OCI-LY7 (cell line): ENCODE measurements at regions not wholly inside any gene's neighbourhood (a gene's known extent, or its start where the extent isn't known, plus 50 kb on each side); places are given as distances from the start of the nearest gene placed in this dataset.

Experiments used
- BruUV-seq: library from RNA; stranded (reverse); fragments of 400-500 nt; replicated peaks from 2 replicates; lab custom pipeline; 2021; lab: Mats Ljungman, UMichigan
- CTCF ChIA-PET: fragments of 300-600 bp; sonication (Branson Sonifier 250); formaldehyde crosslinking; loops from one replicate; lab custom pipeline; 2022; ENCODE audit warnings: antibody characterized with exemption; ENCODE audit not compliant: unreplicated experiment; lab: Charles Lee
- POLR2A ChIA-PET: fragments of 300-600 bp; sonication (Branson Sonifier 250); formaldehyde crosslinking; loops from one replicate; lab custom pipeline; 2022; ENCODE audit warnings: antibody characterized with exemption; lab: Charles Lee
- DNase-seq: peaks from one replicate; pipeline ENCODE4 v3.0.0-alpha.2; 2015; ENCODE audit warnings: low spot score
- H2AFZ ChIP-seq: fragments of 200-600 bp; sonication (generic), shearing (Covaris generic); 2 replicates; pipeline ENCODE4 v1.6.1; 2014; ENCODE audit warnings: mild to moderate bottlenecking, antibody characterized with exemption, low read length, moderate library complexity
- H3K27ac ChIP-seq: fragments of 200-600 bp; sonication (generic); 2 replicates; pipeline ENCODE4 v1.5.1; 2014; ENCODE audit warnings: mixed run types, low read depth, mild to moderate bottlenecking, moderate library complexity, low read length, inconsistent platforms; ENCODE audit not compliant: poor library complexity, severe bottlenecking
- H3K36me3 ChIP-seq: fragments of 200-600 bp; sonication (generic); 2 replicates; pipeline ENCODE4 v1.6.1; 2014; ENCODE audit warnings: mild to moderate bottlenecking, antibody characterized with exemption, low read length, moderate library complexity, mixed read lengths; ENCODE audit not compliant: insufficient read depth
- H3K4me1 ChIP-seq: fragments of 200-600 bp; sonication (generic); 2 replicates; pipeline ENCODE4 v1.5.1; 2014; ENCODE audit warnings: mild to moderate bottlenecking, low read length; ENCODE audit not compliant: insufficient read depth, poor library complexity, severe bottlenecking
- H3K4me2 ChIP-seq: fragments of 200-600 bp; sonication (generic); 2 replicates; pipeline ENCODE4 v1.6.1; 2014; ENCODE audit warnings: mild to moderate bottlenecking, low read length
- H3K4me3 ChIP-seq: fragments of 200-600 bp; sonication (generic); 2 replicates; pipeline ENCODE4 v1.5.1; 2014; ENCODE audit warnings: mild to moderate bottlenecking, low read depth, low read length; ENCODE audit not compliant: poor library complexity, severe bottlenecking
- H3K79me2 ChIP-seq: fragments of 200-600 bp; sonication (generic); 2 replicates; pipeline ENCODE4 v1.6.1; 2016; ENCODE audit warnings: low read depth, mild to moderate bottlenecking, low read length, moderate library complexity, mixed read lengths; ENCODE audit not compliant: insufficient read depth
- H3K9me2 ChIP-seq: fragments of 200-600 bp; sonication (generic); 2 replicates; pipeline ENCODE4 v1.6.1; 2016; ENCODE audit warnings: mild to moderate bottlenecking, low read length, mixed read lengths; ENCODE audit not compliant: insufficient read depth
- H3K9me3 ChIP-seq: fragments of 200-600 bp; sonication (generic); 2 replicates; pipeline ENCODE4 v1.6.1; 2014; ENCODE audit warnings: mild to moderate bottlenecking, mixed run types, low read length, mixed read lengths
- H4K20me1 ChIP-seq: fragments of 200-600 bp; sonication (generic); 2 replicates; pipeline ENCODE4 v1.6.1; 2014; ENCODE audit warnings: mild to moderate bottlenecking, antibody characterized with exemption, low read length, moderate library complexity, mixed read lengths; ENCODE audit not compliant: insufficient read depth
- CTCF ChIP-seq: fragments of 200-600 bp; sonication (generic); conservative IDR thresholded peaks from 2 replicates; pipeline ENCODE4 v1.5.1; 2014; ENCODE audit warnings: mild to moderate bottlenecking, antibody characterized with exemption, low read length, moderate library complexity, mixed read lengths
- EZH2phosphoT487 ChIP-seq: fragments of 200-600 bp; sonication (generic); IDR thresholded peaks from 2 replicates; pipeline ENCODE4 v1.6.1; 2018; ENCODE audit warnings: low read depth, borderline replicate concordance, mild to moderate bottlenecking, mixed run types, antibody characterized with exemption, low read length, moderate library complexity, mixed read lengths
- intact Hi-C: fragments of 100-400 bp; cut with micrococcal nuclease; formaldehyde crosslinking; loops from one replicate; pipeline ENCODE4 v1.10.0; 2022; ENCODE audit not compliant: unreplicated experiment

- Histone ChIP-seq H3K4me1 (no peaks in the 10 kb centered on the region), H3K9me2 (no peaks in the 10 kb centered on the region), H3K27ac (no peak overlapping the region), H3K4me3 (no peak overlapping the region), H3K9me3 (no peaks in the 10 kb centered on the region), H3K36me3 (no peaks in the 10 kb centered on the region), H4K20me1 (no peaks in the 10 kb centered on the region), H3K79me2 (no peaks in the 10 kb centered on the region), H2AFZ (no peak overlapping the region), H3K4me2 (no peak overlapping the region)
- BruUV-seq, result no TSS peak
- ChIA-PET CTCF (no interaction called here), POLR2A (interaction anchor here (0.6 to 0.8 kb wide), 2 partner anchors 323 to 580 kb away, joined by 5 to 7 read pairs; no protein-coding TSS in a partner anchor)
- 0 out of 2 replicates have a peak, but pooled peaks have one; percentile 33 for TF ChIP-seq CTCF
- TF ChIP-seq EZH2phosphoT487, result no peak
- intact Hi-C loops, result no loop called here
- DNase-seq, result no peak
These were observed 514.9 kb upstream of the LCORL start for GRCh38 chr4:18536428-18536827.

- no TSS peak for BruUV-seq
- ChIA-PET CTCF (no interaction called here), POLR2A (interaction anchor here (0.8 kb wide), 1 partner anchor 322 kb away, joined by 7 read pairs; no protein-coding TSS in a partner anchor)
- H3K79me2 ChIP-seq, result no peaks in the 10 kb centered on the region
- no peak overlapping the region for H3K4me2 ChIP-seq
- no peaks in the 10 kb centered on the region for H3K9me3 ChIP-seq
- intact Hi-C loops, result no loop called here
- no peak overlapping the region for H2AFZ ChIP-seq
- H3K4me1 ChIP-seq, result no peaks in the 10 kb centered on the region
- H3K36me3 ChIP-seq, result no peaks in the 10 kb centered on the region
- H3K9me2 ChIP-seq, result no peaks in the 10 kb centered on the region
- DNase-seq, result no peak
- TF ChIP-seq CTCF, result no peak
- no peak for TF ChIP-seq EZH2phosphoT487
- H3K27ac ChIP-seq, result no peak overlapping the region
- H4K20me1 ChIP-seq, result no peaks in the 10 kb centered on the region
- H3K4me3 ChIP-seq, result no peak overlapping the region
These were observed 514.4 kb upstream of the LCORL start for GRCh38 chr4:18535948-18536347.

GRCh38 chr4:18533262-18533775, 511.8 kb upstream of the LCORL start:
- H3K4me1 ChIP-seq, result no peaks in the 10 kb centered on the region
- H3K27ac ChIP-seq, result no peak overlapping the region
- no peaks in the 10 kb centered on the region for H3K36me3 ChIP-seq
- TF ChIP-seq EZH2phosphoT487 (no peak), CTCF (no peak)
- H4K20me1 ChIP-seq, result no peaks in the 10 kb centered on the region
- H3K79me2 ChIP-seq, result no peaks in the 10 kb centered on the region
- no TSS peak for BruUV-seq
- no peaks in the 10 kb centered on the region for H3K9me2 ChIP-seq
- CTCF ChIA-PET, result no interaction called here
- DNase-seq, result no peak
- no peak overlapping the region for H3K4me2 ChIP-seq
- no peak overlapping the region for H3K4me3 ChIP-seq
- H3K9me3 ChIP-seq, result no peaks in the 10 kb centered on the region
- POLR2A ChIA-PET, result interaction anchor here (0.7 kb wide), 2 partner anchors 201 to 234 kb away, joined by 3 read pairs; no protein-coding TSS in a partner anchor
- no peak overlapping the region for H2AFZ ChIP-seq
- intact Hi-C loops, result no loop called here
